PC-9 (cell line): ENCODE measurements at regions not wholly inside any gene's neighbourhood (a gene's known extent, or its start where the extent isn't known, plus 50 kb on each side); places are given as distances from the start of the nearest gene placed in this dataset.

ENCODE experiments used
- CTCF ChIP-seq: fragments of 200-600 bp; sonication (generic); conservative IDR thresholded peaks from 2 replicates; pipeline ENCODE4 v1.6.1; 2017; ENCODE audit warnings: mixed run types, antibody characterized with exemption, mild to moderate bottlenecking, moderate library complexity
- EZH2 ChIP-seq: fragments of 200-600 bp; sonication (generic); IDR thresholded peaks from 2 replicates; pipeline ENCODE4 v1.8.0; 2017; ENCODE audit warnings: antibody characterized with exemption, low read depth

- TF ChIP-seq CTCF (no peak), EZH2 (no peak)
These were observed 785.2 kb downstream of the NR2F2 start for GRCh38 chr15:97115761-97116070.
